ENCODE measurements at regions not wholly inside any gene's neighbourhood (a gene's known extent, or its start where the extent isn't known, plus 50 kb on each side); places are given as distances from the start of the nearest gene placed in this dataset.

DNA sequence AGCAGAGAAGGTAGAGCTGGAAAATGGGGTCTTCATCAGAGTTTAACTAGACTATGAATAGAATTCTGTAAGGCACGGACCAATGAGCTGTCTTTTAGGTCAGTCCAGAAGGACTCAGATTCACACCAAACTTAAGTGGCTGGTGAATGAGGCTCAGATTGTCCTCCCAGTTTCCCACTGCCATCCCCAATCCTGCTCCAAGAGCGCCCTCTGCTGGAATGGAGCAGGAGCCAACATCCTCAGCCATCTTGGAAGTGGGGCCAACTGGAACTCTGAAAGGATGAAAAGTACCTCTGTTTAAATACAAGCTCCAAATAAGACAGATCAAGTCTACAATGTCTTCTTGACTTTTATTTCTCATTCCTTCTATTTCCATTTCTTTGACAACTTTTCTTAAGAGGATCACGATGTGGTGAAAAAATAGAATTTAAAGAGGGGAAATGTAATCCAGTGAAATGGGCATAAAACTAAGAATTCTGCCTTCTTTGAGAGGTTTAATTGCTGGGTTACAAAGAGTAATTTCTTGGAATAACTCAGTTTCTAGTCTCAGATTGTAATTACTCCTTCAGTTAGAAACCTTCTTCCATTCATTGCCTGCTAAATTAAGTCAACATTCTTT lies 217.1 kb upstream of the TPRG1 start:
- Histone ChIP-seq H3K27me3 (ENCODE audit: insufficient read depth, low read depth) (no peaks in the 10 kb centered on the region), H3F3A (ENCODE audit: insufficient read depth, low read depth) (peaks cover 11% of the 10 kb centered on the region; the same call in 1 of the 2 replicates), H3K9me3 (ENCODE audit: insufficient read depth, low read depth) (peaks cover 6% of the 10 kb centered on the region), H3K4me1 (replicated peaks; ENCODE audit: insufficient read depth) (peaks cover 21% of the 10 kb centered on the region), H4K20me1 (ENCODE audit: insufficient read depth) (no peaks in the 10 kb centered on the region), H3K36me3 (ENCODE audit: low read depth) (no peaks in the 10 kb centered on the region), H3K27ac (no peak overlapping the region), H3K4me3 (no peak overlapping the region), H3K4me2 (no peak overlapping the region), H2AFZ (no peak overlapping the region), H3K79me2 (ENCODE audit: low read depth) (no peaks in the 10 kb centered on the region), H3K9me2 (ENCODE audit: insufficient read depth) (0 out of 2 replicates have a peak, but pooled peaks cover 4% of the 10 kb centered on the region)
- BruUV-seq (replicated peaks): no TSS peak
- ChIA-PET CTCF (interaction anchor here (0.5 to 8.0 kb wide), 20 partner anchors 53 to 1841 kb away, joined by 3 to 129 read pairs (median 4); partner anchors contain the start of gene BCL6), POLR2A (ENCODE audit: unreplicated experiment) (interaction anchor here (0.5 to 0.6 kb wide), 2 partner anchors 269 to 693 kb away, joined by 4 read pairs; no protein-coding TSS in a partner anchor)
- intact Hi-C loops (cut with micrococcal nuclease; ENCODE audit: unreplicated experiment): loop anchor here (1.0 to 10.0 kb wide), 13 partner anchors 194 to 1275 kb away; no protein-coding TSS in a partner anchor
- peak; percentile 67 to 85 for DNase-seq
- TF ChIP-seq EZH2 (IDR thresholded peaks at IDR 0.05; ENCODE audit: low read depth): no peak
- TF ChIP-seq, protein P1, sequence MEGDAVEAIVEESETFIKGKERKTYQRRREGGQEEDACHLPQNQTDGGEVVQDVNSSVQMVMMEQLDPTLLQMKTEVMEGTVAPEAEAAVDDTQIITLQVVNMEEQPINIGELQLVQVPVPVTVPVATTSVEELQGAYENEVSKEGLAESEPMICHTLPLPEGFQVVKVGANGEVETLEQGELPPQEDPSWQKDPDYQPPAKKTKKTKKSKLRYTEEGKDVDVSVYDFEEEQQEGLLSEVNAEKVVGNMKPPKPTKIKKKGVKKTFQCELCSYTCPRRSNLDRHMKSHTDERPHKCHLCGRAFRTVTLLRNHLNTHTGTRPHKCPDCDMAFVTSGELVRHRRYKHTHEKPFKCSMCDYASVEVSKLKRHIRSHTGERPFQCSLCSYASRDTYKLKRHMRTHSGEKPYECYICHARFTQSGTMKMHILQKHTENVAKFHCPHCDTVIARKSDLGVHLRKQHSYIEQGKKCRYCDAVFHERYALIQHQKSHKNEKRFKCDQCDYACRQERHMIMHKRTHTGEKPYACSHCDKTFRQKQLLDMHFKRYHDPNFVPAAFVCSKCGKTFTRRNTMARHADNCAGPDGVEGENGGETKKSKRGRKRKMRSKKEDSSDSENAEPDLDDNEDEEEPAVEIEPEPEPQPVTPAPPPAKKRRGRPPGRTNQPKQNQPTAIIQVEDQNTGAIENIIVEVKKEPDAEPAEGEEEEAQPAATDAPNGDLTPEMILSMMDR (conservative IDR thresholded peaks at IDR 0.05): peak; percentile 98

DNA sequence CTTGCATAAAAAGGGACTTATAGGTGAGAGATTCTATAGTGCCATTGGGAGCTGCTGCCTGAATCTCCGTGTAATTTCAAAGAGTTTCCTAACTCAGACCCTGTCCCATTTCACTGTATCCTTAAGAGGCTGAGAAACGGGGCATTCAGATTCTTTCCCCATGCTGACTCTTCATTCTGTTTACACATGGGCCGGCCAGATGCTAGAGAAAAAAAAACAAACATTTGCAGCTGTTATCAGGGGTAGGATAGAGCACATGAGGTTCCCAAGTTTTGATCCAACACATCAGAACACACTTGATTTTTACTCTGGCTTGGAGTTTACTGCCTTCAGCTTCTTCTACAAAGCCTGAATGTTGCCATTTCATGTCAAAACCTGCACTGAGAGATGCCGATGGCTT lies 215.9 kb upstream of the TPRG1 start:
- ChIA-PET CTCF (interaction anchor here (0.6 to 8.0 kb wide), 6 partner anchors 189 to 1786 kb away, joined by 3 to 129 read pairs (median 6); no protein-coding TSS in a partner anchor), POLR2A (ENCODE audit: unreplicated experiment) (no interaction called here)
- Histone ChIP-seq H3K36me3 (ENCODE audit: low read depth) (no peaks in the 10 kb centered on the region), H3K79me2 (ENCODE audit: low read depth) (no peaks in the 10 kb centered on the region), H3F3A (ENCODE audit: insufficient read depth, low read depth) (peaks cover 3% of the 10 kb centered on the region; the same call in 1 of the 2 replicates), H3K27me3 (ENCODE audit: insufficient read depth, low read depth) (no peaks in the 10 kb centered on the region), H3K27ac (no peak overlapping the region), H3K4me1 (replicated peaks; ENCODE audit: insufficient read depth) (peaks cover 9% of the 10 kb centered on the region), H4K20me1 (ENCODE audit: insufficient read depth) (no peaks in the 10 kb centered on the region), H2AFZ (no peak overlapping the region), H3K9me2 (ENCODE audit: insufficient read depth) (0 out of 2 replicates have a peak, but pooled peaks cover 4% of the 10 kb centered on the region), H3K9me3 (ENCODE audit: insufficient read depth, low read depth) (peaks cover 6% of the 10 kb centered on the region; the same call in 1 of the 2 replicates), H3K4me3 (no peak overlapping the region), H3K4me2 (no peak overlapping the region)
- intact Hi-C loops (cut with micrococcal nuclease; ENCODE audit: unreplicated experiment): loop anchor here (2.0 to 10.0 kb wide), 5 partner anchors 593 to 1041 kb away; no protein-coding TSS in a partner anchor
- no TSS peak for BruUV-seq (replicated peaks)
- no peak for DNase-seq
- no peak for TF ChIP-seq EZH2 (IDR thresholded peaks at IDR 0.05; ENCODE audit: low read depth)
- TF ChIP-seq, protein P1 (conservative IDR thresholded peaks at IDR 0.05): no peak

DNA sequence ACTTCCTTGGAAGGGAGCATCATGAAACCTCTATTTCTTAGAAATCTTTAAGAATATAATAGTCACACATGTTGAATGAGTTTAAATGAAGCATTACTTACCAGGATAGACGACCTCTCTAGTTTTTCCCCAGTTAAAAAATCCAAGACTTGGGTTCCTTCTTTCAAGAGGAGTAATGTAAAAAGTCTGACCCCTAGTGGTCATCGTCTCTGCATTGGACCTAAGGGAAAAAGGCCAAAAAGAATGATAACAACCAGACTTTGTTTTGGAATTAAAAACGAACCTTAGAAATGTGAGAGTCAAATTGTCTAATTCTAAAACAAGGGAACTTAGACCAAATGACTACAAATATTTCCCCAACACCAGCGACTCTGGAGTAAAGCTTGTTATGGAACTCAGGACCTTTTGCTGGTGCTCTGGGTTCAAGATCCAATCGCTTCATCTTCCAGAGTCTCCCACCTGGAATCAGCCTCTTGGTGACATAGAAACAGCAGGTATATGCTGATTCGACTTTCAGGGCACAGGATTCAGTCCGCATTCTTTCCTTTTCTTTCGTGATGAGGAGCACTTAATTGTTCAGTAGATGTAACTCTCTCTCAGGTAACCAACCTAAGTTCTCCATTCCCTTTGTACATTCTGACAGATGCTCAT lies 214.8 kb upstream of the TPRG1 start:
- 0 out of 2 replicates have a peak, but pooled peaks cover 4% of the 10 kb centered on the region for H3K9me2 ChIP-seq (ENCODE audit: insufficient read depth)
- TF ChIP-seq, protein P1 (conservative IDR thresholded peaks at IDR 0.05): peak; percentile 90
- TF ChIP-seq EZH2 (IDR thresholded peaks at IDR 0.05; ENCODE audit: low read depth): no peak
- H3K4me1 ChIP-seq (replicated peaks; ENCODE audit: insufficient read depth): no peaks in the 10 kb centered on the region
- H3K27ac ChIP-seq: no peak overlapping the region
- no peaks in the 10 kb centered on the region for H3K27me3 ChIP-seq (ENCODE audit: insufficient read depth, low read depth)
- ChIA-PET CTCF (interaction anchor here (8.0 kb wide), 1 partner anchor 1218 kb away, joined by 129 read pairs; no protein-coding TSS in a partner anchor), POLR2A (ENCODE audit: unreplicated experiment) (no interaction called here)
- peaks cover 1% of the 10 kb centered on the region; the same call in 1 of the 2 replicates for H3K9me3 ChIP-seq (ENCODE audit: insufficient read depth, low read depth)
- no peak overlapping the region for H2AFZ ChIP-seq
- no peaks in the 10 kb centered on the region for H3K79me2 ChIP-seq (ENCODE audit: low read depth)
- no peak overlapping the region for H3K4me3 ChIP-seq
- no TSS peak for BruUV-seq (replicated peaks)
- peak; percentile 15 to 47 for DNase-seq
- no peaks in the 10 kb centered on the region for H3F3A ChIP-seq (ENCODE audit: insufficient read depth, low read depth)
- no peak overlapping the region for H3K4me2 ChIP-seq
- H3K36me3 ChIP-seq (ENCODE audit: low read depth): no peaks in the 10 kb centered on the region
- H4K20me1 ChIP-seq (ENCODE audit: insufficient read depth): no peaks in the 10 kb centered on the region
- intact Hi-C loops (cut with micrococcal nuclease; ENCODE audit: unreplicated experiment): loop anchor here (1.0 to 10.0 kb wide), 4 partner anchors 187 to 1042 kb away; no protein-coding TSS in a partner anchor
